NB4 (cell line): ENCODE measurements at regions not wholly inside any gene's neighbourhood (a gene's known extent, or its start where the extent isn't known, plus 50 kb on each side); places are given as distances from the start of the nearest gene placed in this dataset.
A peak's percentile ranks its signal among the peaks of the same experiment; 100 is the strongest.

Experiments
- DNase-seq: peaks from one replicate; pipeline ENCODE4 v3.0.0; 2010; ENCODE audit warnings: low read depth
- H3K4me3 ChIP-seq: one replicate; pipeline ENCODE4 v1.5.1; 2011; ENCODE audit warnings: mild to moderate bottlenecking, low read depth, low read length, moderate library complexity
- CTCF ChIP-seq: IDR thresholded peaks from one replicate; pipeline ENCODE4 v1.5.1; 2012; ENCODE audit warnings: low read depth, low read length
- MYC ChIP-seq: IDR thresholded peaks from 2 replicates; pipeline ENCODE4 v1.6.1; 2011; ENCODE audit warnings: low read depth, low read length
- POLR2A ChIP-seq: IDR thresholded peaks from 2 replicates; pipeline ENCODE4 v1.6.1; 2011; ENCODE audit warnings: mild to moderate bottlenecking; ENCODE audit not compliant: insufficient read length; ENCODE audit errors: extremely low read depth
- TF ChIP-seq, protein P1 (sequence below): IDR thresholded peaks from 2 replicates; pipeline ENCODE4 v1.6.1; 2011; ENCODE audit warnings: low read depth, low read length

- no peak overlapping the region for H3K4me3 ChIP-seq
- no peak for DNase-seq
- TF ChIP-seq, protein P1, sequence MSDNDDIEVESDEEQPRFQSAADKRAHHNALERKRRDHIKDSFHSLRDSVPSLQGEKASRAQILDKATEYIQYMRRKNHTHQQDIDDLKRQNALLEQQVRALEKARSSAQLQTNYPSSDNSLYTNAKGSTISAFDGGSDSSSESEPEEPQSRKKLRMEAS, result no peak
- TF ChIP-seq POLR2A, result no peak
- no peak for TF ChIP-seq CTCF
- no peak for TF ChIP-seq MYC
Observed at GRCh38 chr1:47505267-47505666, 67.4 kb downstream of the FOXD2 start.

- DNase-seq, result no peak
- TF ChIP-seq POLR2A (no peak), CTCF (no peak), MYC (no peak)
- TF ChIP-seq, protein P1, result no peak
Observed at GRCh38 chr1:47506053-47506452, 68.2 kb downstream of the FOXD2 start.

GRCh38 chr1:47507144-47507543, 69.3 kb downstream of the FOXD2 start:
- no peak for TF ChIP-seq MYC
- no peak overlapping the region for H3K4me3 ChIP-seq
- DNase-seq, result peak; percentile 36

More at GRCh38 chr1:47506053-47506452, 68.2 kb downstream of the FOXD2 start:
- H3K4me3 ChIP-seq, result no peak overlapping the region

GRCh38 chr1:47507881-47508701, 70.2 kb downstream of the FOXD2 start:
- no peak for TF ChIP-seq CTCF
- TF ChIP-seq MYC, result no peak
- TF ChIP-seq, protein P1, result no peak
- TF ChIP-seq POLR2A, result no peak
- no peak overlapping the region for H3K4me3 ChIP-seq
- peak; percentile 28 for DNase-seq

DNA sequence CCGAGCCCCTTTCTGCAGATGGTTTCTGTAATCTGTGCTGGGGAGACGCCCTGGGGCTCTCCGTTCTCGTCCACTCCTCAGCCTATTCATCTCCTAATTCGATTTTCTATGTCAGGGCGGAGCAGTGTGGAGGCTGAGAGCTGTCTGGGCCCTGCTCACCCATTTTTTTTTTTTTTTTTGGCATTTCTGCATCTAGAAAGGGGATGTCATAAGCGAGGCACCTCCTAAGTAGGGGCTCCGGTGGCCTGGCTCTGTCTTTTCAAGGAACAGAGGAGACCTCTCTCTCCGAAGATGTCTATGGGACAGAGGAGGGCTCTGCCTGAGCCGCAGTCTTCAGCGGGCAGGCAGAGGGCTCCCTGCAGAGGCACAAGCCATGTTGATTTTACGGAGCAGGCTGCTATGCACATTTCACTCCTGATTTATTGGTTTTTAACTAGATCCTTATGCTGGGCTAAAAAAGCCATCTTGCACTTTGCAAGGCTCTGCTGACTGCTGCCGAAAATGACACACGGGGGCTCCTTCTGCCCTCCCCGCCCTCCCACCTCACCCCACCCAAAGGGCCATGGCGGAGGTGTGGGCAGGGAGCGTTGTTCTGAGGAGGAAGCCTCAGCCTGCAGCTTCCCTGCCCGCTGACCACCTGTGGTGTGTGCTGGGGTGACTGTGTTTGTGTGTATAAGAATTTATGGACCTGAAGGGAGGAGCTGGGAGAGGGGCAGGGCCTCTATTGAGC, 71.0 kb downstream of the FOXD2 start:
- DNase-seq, result no peak
- H3K4me3 ChIP-seq, result no peak overlapping the region
- TF ChIP-seq POLR2A (no peak), CTCF (no peak)

- no peak overlapping the region for H3K4me3 ChIP-seq
- DNase-seq, result no peak
- no peak for TF ChIP-seq POLR2A
- TF ChIP-seq, protein P1, result no peak
- TF ChIP-seq MYC, result no peak
- no peak for TF ChIP-seq CTCF
Observed at GRCh38 chr1:47510282-47510811, 72.5 kb downstream of the FOXD2 start.
